SK-MEL-5 (cell line): ENCODE measurements at regions not wholly inside any gene's neighbourhood (a gene's known extent, or its start where the extent isn't known, plus 50 kb on each side); places are given as distances from the start of the nearest gene placed in this dataset.

Source experiments
- DNase-seq: peaks from one replicate; pipeline ENCODE4 v3.0.0-alpha.2; 2016; ENCODE audit warnings: low read depth, low spot score
- in situ Hi-C: cut with HindIII; loops from 2 replicates; pipeline ENCODE4 v1.10.0; 2016; ENCODE audit warnings: low sequenced_read_pairs, high pct_unique_total_duplicates, low pct_unique_long_range_greater_than_20kb

DNA sequence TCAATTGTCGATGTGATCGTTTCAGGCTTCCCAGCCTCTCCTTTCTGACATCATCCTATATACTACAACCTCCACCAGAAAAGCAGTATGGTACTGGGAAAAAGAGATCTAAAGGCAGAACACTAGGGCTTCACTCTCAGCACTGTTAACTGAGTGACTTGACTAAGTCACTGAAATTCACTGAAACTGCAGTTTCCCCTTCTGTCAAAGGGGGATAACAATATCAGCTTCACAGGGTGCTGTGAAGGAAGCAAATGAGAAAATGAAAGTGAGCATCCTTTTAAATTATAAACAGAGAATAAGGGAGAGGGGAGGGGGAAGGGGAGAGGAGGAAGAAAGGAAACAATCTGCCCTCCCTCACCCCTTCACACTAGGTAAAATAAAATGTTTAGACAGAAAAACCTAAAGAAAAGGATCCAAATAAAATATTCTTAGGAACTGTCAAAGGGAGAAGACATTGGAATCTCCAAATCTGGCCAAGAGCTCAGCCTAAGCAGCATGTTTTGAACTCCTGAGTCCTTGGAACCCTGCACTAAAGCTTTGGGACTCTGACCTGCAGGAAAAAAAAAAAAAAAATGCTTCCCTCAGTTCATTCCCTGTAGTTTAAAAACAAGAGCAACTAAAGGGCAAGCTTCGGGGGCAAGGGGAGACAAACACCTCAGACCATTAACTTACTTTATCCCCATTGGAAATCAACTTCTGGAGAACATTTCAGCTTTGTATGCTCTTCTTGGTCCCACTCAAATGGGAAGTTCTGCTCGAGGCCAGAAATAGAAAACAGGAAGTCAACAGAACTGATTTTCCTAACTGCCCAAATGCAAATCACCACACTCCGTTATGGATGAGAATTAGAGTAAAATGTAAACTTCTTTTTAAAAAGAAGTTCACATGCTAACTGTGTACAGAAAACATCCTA lies 178.3 kb downstream of the DEPDC1B start:
- in situ Hi-C loops: no loop called here
- no peak for DNase-seq

- in situ Hi-C loops: no loop called here
Measured at GRCh38 chr5:60520451-60521227, 179.3 kb downstream of the DEPDC1B start.

GRCh38 chr5:60519372-60519771 lies 180.6 kb downstream of the DEPDC1B start:
- in situ Hi-C loops: no loop called here
- DNase-seq: no peak

More at GRCh38 chr5:60520451-60521227, 179.3 kb downstream of the DEPDC1B start:
- DNase-seq: no peak

DNA sequence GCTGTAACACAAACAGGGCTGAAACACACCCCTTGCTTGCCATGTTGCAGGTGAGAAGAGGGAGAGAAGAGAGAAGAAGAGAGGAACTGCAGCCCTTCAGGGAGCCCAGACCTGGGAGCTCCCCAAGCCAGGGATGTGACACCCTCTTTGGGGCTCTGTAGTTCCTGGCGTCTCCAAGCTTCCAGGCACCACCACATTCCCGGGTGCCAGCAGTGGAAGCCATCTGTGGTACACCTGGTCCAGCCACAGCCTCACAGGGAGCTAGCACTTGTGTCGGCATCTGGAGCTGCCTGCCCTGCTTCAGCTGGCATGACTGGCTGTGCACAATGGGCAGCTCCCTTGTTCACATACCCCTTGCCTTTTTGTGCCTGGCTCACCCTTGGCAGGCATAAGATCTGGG lies 182.1 kb downstream of the DEPDC1B start:
- in situ Hi-C loops: no loop called here
- DNase-seq: no peak

- in situ Hi-C loops: no loop called here
Measured at GRCh38 chr5:60517094-60517694, 182.8 kb downstream of the DEPDC1B start.

DNA sequence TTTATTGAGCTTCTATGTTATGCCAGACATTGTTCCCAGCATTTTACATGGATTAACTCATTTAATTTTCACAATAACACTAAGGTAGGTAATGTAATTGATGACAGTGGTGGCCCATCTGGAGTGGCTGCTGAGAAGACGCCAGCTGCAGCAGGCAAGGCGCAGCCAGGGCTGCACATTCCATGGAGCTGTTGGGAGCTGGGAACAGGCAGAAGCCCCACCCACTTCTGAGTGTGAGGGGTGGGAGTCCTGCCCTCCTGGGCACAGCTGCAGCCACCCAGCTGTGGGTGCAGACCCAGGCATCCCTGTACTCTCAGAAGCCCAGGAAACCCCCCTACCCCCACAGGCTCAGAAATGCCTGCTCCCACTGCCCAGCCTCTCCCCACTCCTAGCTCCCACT lies 183.3 kb downstream of the DEPDC1B start:
- no peak for DNase-seq

More at GRCh38 chr5:60517094-60517694, 182.8 kb downstream of the DEPDC1B start:
- no peak for DNase-seq

GRCh38 chr5:60514152-60514551 lies 185.8 kb downstream of the DEPDC1B start:
- in situ Hi-C loops: no loop called here
- DNase-seq: no peak

More for the DNA sequence above, 183.3 kb downstream of the DEPDC1B start:
- in situ Hi-C loops: no loop called here

DNA sequence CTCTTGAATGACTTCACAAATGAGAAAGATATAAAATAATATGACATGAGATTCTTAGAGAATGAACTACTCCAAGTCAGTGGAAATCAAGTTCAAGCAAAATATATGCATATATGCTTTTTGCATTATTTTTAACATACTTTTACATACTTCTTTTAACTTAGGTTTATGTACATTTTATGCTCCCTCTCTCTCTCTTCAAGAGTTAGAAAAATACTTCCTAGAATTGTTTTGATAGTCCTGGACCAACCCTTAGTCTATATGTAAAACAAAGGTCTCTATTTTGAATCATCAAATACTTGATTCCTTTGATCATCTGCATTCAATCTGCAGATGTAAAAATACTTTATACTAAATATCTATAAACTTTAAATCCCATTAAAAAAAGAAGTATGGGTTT lies 187.8 kb downstream of the DEPDC1B start:
- DNase-seq: no peak
- in situ Hi-C loops: no loop called here

DNA sequence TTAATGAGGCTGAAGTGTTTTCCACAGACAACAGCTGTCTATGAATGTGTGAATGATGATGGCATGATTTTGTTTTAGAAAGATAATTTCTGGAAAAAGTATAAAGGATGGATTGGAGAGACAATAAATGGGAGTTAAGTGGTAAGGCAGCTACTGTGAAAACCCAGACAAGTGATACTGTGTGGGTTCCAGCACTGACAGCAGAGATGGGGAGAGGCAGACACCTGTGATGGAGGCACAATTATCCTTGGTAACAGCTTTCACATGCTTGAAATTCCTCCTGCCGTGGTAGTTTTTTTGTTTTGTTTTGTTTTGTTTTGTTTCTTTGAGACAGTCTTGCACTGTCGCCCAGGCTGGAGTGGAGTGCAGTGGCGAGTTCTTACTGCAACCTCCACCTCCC lies 189.3 kb downstream of the DEPDC1B start:
- in situ Hi-C loops: no loop called here
- DNase-seq: no peak

DNA sequence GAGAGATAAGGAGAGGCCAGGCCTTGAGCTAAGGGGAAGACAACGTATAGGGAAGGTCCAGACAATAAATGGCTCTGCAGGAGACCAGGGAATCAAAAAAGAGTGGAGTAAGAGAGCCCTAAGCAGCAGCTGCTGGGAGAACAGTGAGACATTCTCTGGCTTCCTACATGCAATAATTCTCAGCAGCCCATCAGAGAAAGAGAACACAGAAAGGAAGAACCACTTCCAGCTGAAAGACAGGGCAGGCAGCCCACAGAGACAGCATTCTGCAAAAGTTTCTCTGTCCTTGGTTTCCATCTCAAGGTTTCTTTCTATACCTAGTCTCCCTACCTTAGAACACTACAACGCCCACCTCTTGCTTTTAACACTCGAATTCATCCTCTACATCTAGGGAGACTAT lies 189.9 kb downstream of the DEPDC1B start:
- no peak for DNase-seq
- in situ Hi-C loops: no loop called here

GRCh38 chr5:60509519-60509918 lies 190.4 kb downstream of the DEPDC1B start:
- in situ Hi-C loops: no loop called here
- no peak for DNase-seq

GRCh38 chr5:60507687-60508086 lies 192.3 kb downstream of the DEPDC1B start:
- no peak for DNase-seq
- in situ Hi-C loops: no loop called here

GRCh38 chr5:60505373-60506171 lies 194.4 kb downstream of the DEPDC1B start:
- in situ Hi-C loops: no loop called here
- DNase-seq: no peak

DNA sequence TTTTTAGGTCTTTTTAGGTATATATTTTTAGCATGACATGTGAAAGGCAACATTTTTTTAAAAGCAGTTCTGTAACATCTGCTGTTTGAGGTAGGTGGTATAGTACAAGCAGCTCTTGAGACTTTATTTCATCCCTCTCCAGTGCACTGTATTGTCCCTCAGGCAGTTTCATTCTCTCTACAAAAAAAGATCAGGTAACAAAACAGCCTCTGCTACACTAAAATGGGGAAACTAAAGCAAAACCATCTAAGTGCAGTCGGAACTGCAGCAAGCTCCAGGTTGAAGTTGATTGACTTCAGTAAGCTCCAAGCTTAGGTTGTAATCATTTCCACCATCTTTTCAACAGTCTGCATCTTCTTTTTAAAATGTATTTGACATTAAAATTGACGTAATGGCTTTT lies 195.6 kb downstream of the DEPDC1B start:
- DNase-seq: no peak
- in situ Hi-C loops: no loop called here

GRCh38 chr5:60503771-60504170 lies 196.2 kb downstream of the DEPDC1B start:
- no peak for DNase-seq
- in situ Hi-C loops: no loop called here

DNA sequence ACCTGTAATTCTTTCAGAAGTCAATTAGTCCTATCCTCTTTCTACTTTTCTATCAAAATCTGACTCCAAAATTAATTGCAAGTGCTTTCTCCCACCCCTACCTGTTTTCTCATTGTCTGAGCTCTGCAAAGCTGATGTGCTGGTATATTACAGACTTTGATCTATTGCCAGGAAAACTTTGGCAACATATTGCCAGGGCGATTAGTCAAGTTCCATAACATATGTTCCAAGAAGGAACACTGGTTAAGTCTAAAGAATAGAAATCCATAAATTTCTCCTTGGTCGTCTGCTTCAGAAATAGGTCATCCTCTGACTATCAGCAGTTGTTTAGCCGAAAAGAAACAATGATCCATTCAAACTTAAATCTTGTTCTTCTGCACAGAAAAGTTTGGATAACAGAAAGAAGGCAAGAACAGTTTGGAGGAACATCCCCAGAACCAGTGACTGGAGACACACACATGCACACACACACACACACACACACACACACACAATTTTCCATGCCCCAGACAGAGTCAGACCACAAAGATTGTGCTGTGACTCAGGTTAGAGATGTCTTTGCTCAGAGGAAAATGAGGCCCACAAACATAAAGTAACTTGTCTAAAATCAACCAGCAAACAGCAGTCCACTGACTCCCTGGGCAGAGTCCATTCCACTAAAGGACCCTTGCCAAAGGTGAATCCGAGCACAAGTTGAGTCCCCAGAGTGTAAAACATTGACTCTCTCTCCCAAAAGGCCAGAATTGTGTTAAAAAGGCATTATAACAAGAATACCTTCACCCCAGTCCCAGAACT lies 202.1 kb downstream of the DEPDC1B start:
- in situ Hi-C loops: no loop called here
- peak; percentile 13 for DNase-seq
